Thymus (tissue), 11 donors: ENCODE measurements at regions not wholly inside any gene's neighbourhood (a gene's known extent, or its start where the extent isn't known, plus 50 kb on each side); places are given as distances from the start of the nearest gene placed in this dataset.
"Not testable (repeated sequence)": the region's sequence is repeated elsewhere in the genome, so short reads cannot be mapped to it uniquely, and the experiment has no call there.

Experiments used
- DNase-seq, 9 donors: peaks; one replicate each; pipeline ENCODE4 v3.0.0-alpha.2; 2013; ENCODE audit warnings: low spot score in 9 of 9, low read depth in 6 of 9, missing footprints in 1 of 9
- H3K27ac ChIP-seq, 2 donors: one replicate each; pipeline ENCODE4 v1.5.1; 2013; ENCODE audit warnings: control low read depth in 1 of 2, low read depth in 1 of 2, low read length in 1 of 2, mild to moderate bottlenecking in 1 of 2, moderate library complexity in 1 of 2
- H3K27me3 ChIP-seq, 2 donors: one replicate each; pipeline ENCODE4 v1.5.1; 2013; ENCODE audit warnings: low read length in 1 of 2; ENCODE audit not compliant: control insufficient read depth in 2 of 2, insufficient read depth in 1 of 2
- H3K36me3 ChIP-seq, 2 donors: one replicate each; pipeline ENCODE4 v1.5.1; 2013; ENCODE audit warnings: low read length in 1 of 2, mild to moderate bottlenecking in 1 of 2, moderate library complexity in 1 of 2; ENCODE audit not compliant: control insufficient read depth in 2 of 2, insufficient read depth in 2 of 2
- H3K4me1 ChIP-seq, 2 donors: one replicate each; pipeline ENCODE4 v1.5.1; 2013; ENCODE audit warnings: low read length in 2 of 2; ENCODE audit not compliant: control insufficient read depth in 2 of 2, insufficient read depth in 2 of 2
- H3K4me3 ChIP-seq, 2 donors: one replicate each; pipeline ENCODE4 v1.5.1; 2013; ENCODE audit warnings: low read length in 2 of 2, control low read depth in 1 of 2, mild to moderate bottlenecking in 1 of 2
- H3K9me3 ChIP-seq, 2 donors: one replicate each; pipeline ENCODE4 v1.5.1; 2013; ENCODE audit warnings: low read length in 1 of 2, mild to moderate bottlenecking in 1 of 2; ENCODE audit not compliant: control insufficient read depth in 2 of 2, insufficient read depth in 1 of 2
- WGBS: extraction: QIAGEN DNeasy Blood & Tissue Kit; methylation state at CpG from one replicate; pipeline ENCODE4 v1.1.7; 2013; 5-methylcytosine and 5-hydroxymethylcytosine counted together
- donor health status: healthy.

DNA sequence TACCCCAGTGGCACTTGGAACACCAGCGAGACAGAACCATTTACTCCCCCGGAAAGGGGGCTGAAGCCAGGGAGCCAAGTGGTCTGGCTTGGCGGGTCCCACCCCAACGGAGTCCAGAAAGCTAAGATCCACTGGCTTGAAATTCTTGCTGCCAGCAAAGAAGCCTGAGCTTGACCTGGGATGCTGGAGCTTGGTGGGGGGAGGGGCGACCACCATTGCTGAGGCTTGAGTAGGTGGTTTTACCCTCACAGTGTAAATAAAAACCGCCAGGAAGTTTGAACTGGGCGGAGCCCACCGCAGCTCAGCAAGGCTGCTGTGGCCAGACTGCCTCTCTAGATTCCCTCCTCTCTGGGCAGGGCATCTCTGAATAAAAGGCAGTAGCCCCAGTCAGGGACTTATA, 62.8 kb downstream of the RPS24 start:
- H3K27ac ChIP-seq, H3K4me1 ChIP-seq, H3K27me3 ChIP-seq, H3K9me3 ChIP-seq, H3K36me3 ChIP-seq, H3K4me3 ChIP-seq: not testable (repeated sequence)
- 43% methylated on average over 8 of the region's 8 CpGs for WGBS
- DNase-seq, result peak in 6 of 9 donors; percentile 2 to 39 (median 4)

- WGBS, result 97% methylated on average over 2 of the region's 2 CpGs
Observed at GRCh38 chr10:78102593-78102992, 68.9 kb downstream of the RPS24 start.

GRCh38 chr10:78109210-78109609, 75.5 kb downstream of the RPS24 start:
- DNase-seq, result no peak
- no peaks in the 10 kb centered on the region for H3K9me3 ChIP-seq
- H3K27me3 ChIP-seq, result no peaks in the 10 kb centered on the region
- H3K27ac ChIP-seq, result no peak overlapping the region
- H3K4me1 ChIP-seq, result no peaks in the 10 kb centered on the region
- H3K4me3 ChIP-seq, result no peak overlapping the region
- 55% methylated on average over 2 of the region's 2 CpGs for WGBS
- no peaks in the 10 kb centered on the region for H3K36me3 ChIP-seq

More at GRCh38 chr10:78102593-78102992, 68.9 kb downstream of the RPS24 start:
- H3K27me3 ChIP-seq, H3K4me1 ChIP-seq, DNase-seq, H3K4me3 ChIP-seq, H3K9me3 ChIP-seq, H3K36me3 ChIP-seq, H3K27ac ChIP-seq: not testable (repeated sequence)

- no peak overlapping the region for H3K27ac ChIP-seq
- no peak for DNase-seq
- no peaks in the 10 kb centered on the region for H3K36me3 ChIP-seq
- no peaks in the 10 kb centered on the region for H3K9me3 ChIP-seq
- no peaks in the 10 kb centered on the region for H3K4me1 ChIP-seq
- no peaks in the 10 kb centered on the region for H3K27me3 ChIP-seq
- WGBS, result 78% methylated on average over 7 of the region's 7 CpGs
- H3K4me3 ChIP-seq, result no peak overlapping the region
Observed at GRCh38 chr10:78115135-78115853, 81.6 kb downstream of the RPS24 start.

DNA sequence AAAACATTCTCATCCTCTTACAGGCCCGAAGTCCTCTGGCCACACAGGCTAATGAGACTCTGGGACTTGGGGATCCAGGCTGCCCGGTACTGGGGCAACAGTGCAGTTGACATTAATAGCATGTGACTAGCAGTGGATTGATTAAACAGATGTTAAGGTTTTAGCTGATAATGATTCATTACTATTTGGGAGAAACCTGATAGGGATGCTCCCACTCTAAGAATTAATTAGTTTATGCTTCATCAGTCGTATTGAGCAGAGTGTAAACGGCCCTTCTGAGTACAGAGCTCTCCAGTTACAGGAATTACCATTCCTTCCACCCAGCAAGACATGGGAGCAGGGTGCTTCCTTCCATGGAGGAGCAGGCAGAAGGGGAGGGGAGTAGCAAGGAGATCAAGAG, 82.7 kb downstream of the RPS24 start:
- WGBS, result 96% methylated on average over 4 of the region's 4 CpGs
- H3K36me3 ChIP-seq, result no peaks in the 10 kb centered on the region
- H3K27me3 ChIP-seq, result no peaks in the 10 kb centered on the region
- no peak for DNase-seq
- H3K9me3 ChIP-seq, result no peaks in the 10 kb centered on the region
- no peaks in the 10 kb centered on the region for H3K4me1 ChIP-seq
- no peak overlapping the region for H3K27ac ChIP-seq
- H3K4me3 ChIP-seq, result no peak overlapping the region

GRCh38 chr10:78118591-78118990, 84.9 kb downstream of the RPS24 start:
- no peak overlapping the region for H3K4me3 ChIP-seq
- no peak overlapping the region for H3K27ac ChIP-seq
- no peak for DNase-seq
- H3K36me3 ChIP-seq, result no peaks in the 10 kb centered on the region
- no peaks in the 10 kb centered on the region for H3K4me1 ChIP-seq
- H3K9me3 ChIP-seq, result no peaks in the 10 kb centered on the region
- no peaks in the 10 kb centered on the region for H3K27me3 ChIP-seq

- no peaks in the 10 kb centered on the region for H3K4me1 ChIP-seq
- H3K4me3 ChIP-seq, result no peak overlapping the region
- H3K27me3 ChIP-seq, result no peaks in the 10 kb centered on the region
- DNase-seq, result no peak
- no peaks in the 10 kb centered on the region for H3K36me3 ChIP-seq
- H3K9me3 ChIP-seq, result no peaks in the 10 kb centered on the region
- no peak overlapping the region for H3K27ac ChIP-seq
Observed at GRCh38 chr10:78121801-78122200, 88.1 kb downstream of the RPS24 start.

DNA sequence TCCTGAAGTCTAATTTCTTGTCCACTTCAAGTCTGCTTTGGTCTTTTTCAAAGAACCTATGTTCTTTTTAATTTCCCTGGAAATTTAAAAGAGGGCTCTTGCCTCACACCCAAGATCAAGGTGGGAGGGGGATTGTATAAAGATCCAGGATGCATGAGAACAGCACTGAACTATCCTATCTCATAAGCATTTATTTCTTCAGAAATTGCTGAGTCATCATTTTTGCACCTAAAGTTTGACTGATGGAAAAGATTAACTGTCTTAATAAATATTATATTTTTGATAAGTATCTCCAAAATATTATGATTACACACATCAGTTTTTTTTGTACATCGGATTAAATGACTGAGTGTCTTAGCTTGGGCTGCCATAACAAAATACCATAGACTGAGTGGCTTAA, 90.5 kb downstream of the RPS24 start:
- no peak overlapping the region for H3K4me3 ChIP-seq
- no peak for DNase-seq
- no peaks in the 10 kb centered on the region for H3K4me1 ChIP-seq
- H3K27me3 ChIP-seq, result no peaks in the 10 kb centered on the region
- no peaks in the 10 kb centered on the region for H3K9me3 ChIP-seq
- H3K27ac ChIP-seq, result no peak overlapping the region
- H3K36me3 ChIP-seq, result no peaks in the 10 kb centered on the region
- 96% methylated on average over 1 of the region's 1 CpG for WGBS

DNA sequence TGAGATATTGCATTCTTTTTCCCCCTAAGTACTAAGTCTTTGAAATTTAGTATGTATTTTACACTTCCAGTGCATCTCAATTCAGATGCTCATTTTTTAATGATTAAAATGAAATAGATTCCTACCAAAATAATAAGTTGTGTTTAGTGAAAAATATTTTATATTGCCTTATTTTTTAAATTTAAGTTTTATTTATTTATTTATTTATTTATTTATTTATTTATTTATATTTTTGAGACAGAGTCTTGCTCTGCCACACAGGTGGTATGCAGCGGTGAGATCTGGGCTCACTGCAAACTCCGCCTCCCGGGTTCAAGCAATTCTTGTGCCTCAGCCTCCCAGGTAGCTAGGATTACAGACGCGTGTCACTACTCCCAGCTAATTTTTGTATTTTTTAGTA, 95.5 kb downstream of the RPS24 start:
- no peak overlapping the region for H3K27ac ChIP-seq
- 98% methylated on average over 5 of the region's 5 CpGs for WGBS

More for the DNA sequence above, 95.5 kb downstream of the RPS24 start:
- no peaks in the 10 kb centered on the region for H3K9me3 ChIP-seq
- no peak overlapping the region for H3K4me3 ChIP-seq
- H3K27me3 ChIP-seq, result no peaks in the 10 kb centered on the region
- no peaks in the 10 kb centered on the region for H3K4me1 ChIP-seq
- no peak for DNase-seq
- H3K36me3 ChIP-seq, result no peaks in the 10 kb centered on the region
